ENCODE measurements at regions not wholly inside any gene's neighbourhood (a gene's known extent, or its start where the extent isn't known, plus 50 kb on each side); places are given as distances from the start of the nearest gene placed in this dataset.

DNA sequence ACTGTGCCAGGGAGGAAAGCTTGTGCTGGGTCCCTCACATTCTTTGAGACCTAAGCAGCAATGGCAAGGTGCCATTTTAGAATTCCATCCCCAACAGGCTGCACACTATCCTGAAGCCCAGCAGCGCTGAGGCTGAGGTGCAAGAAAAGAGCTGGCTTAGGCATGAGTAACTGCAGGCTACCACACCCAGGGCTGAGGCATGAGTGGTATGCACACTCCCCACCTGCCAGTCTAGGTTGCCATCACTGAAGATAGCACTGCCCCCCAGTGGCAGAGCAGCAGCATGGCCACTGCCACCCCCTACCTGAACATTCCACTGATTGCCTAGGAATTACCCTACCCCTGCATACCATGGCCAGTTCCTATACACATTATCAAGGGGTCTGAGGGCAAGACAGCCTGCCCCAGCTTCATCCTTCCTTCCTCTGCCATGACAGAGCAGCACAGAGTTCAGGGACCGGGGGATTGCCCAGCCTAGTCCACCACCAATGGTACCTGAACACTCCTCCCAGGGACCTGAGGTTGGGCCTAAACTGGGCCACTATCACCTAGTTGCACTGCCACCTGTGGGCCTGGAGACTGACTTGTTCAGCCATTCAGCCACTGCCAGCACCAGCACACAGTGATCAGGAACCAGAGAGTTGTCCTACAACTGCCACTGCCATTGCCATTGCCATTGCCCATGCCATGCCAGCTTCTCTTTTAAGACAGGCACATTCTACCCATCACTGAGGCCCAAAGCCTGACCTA lies 129.8 kb downstream of the SATB1 start:
- H3K27me3 ChIP-seq (replicated peaks in 2 of 5; ENCODE audit: control insufficient read depth in 4 of 5, insufficient read depth in 5 of 5, low read length in 4 of 5): no peaks in the 10 kb centered on the region
- CTCF ChIA-PET: no interaction called here
- H3K4me1 ChIP-seq (ENCODE audit: control extremely low read depth in 1 of 4, control insufficient read depth in 4 of 4, insufficient read depth in 4 of 4, low read length in 3 of 4): no peaks in the 10 kb centered on the region
- peaks cover 4 to 44% (median 7%) of the 10 kb centered on the region in 5 experiments for H3K9me3 ChIP-seq (ENCODE audit: control extremely low read depth in 1 of 5, control insufficient read depth in 4 of 5, insufficient read depth in 2 of 5, low read depth in 1 of 5, low read length in 4 of 5)
- DNase-seq: peak; percentile 8 to 37 (median 30)
- no peak overlapping the region for H3K27ac ChIP-seq (ENCODE audit: insufficient read depth in 1 of 2, low read depth in 1 of 2, low read length in 2 of 2, poor library complexity in 1 of 2, severe bottlenecking in 2 of 2)
- POLR2A ChIA-PET: no interaction called here
- 80% methylated on average over 1 of the region's 2 CpGs for WGBS (ENCODE audit: insufficient coverage)
- H3K36me3 ChIP-seq (ENCODE audit: control insufficient read depth in 4 of 4, insufficient read depth in 4 of 4, low read length in 3 of 4): peaks cover 0 to 4% (median 0%) of the 10 kb centered on the region in 4 experiments
- H3K4me3 ChIP-seq (ENCODE audit: control insufficient read depth in 1 of 7, extremely low read depth in 1 of 7, insufficient read depth in 4 of 7, low read depth in 2 of 7, low read length in 6 of 7): no peak overlapping the region

DNA sequence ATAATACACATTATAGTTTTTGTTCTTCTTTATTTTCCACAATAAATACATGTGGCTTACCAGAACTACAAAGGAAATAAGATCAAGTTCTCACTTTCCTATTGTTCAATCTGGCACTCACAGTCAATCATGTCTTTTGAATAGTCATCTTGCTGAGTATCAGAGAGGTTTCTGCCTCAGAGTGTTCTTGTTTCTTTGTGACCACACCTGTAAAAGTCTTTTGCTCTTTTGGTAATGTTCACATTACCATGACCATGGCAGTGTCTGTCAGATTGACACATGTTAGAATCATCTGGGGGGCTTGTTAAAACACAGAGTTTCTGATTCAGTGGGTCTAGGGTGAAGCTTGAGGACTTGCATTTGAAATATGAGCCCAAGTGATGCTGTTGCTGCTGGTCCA lies 135.0 kb downstream of the SATB1 start:
- H3K36me3 ChIP-seq (ENCODE audit: control insufficient read depth in 4 of 4, insufficient read depth in 4 of 4, low read length in 3 of 4): peaks cover 0 to 4% (median 0%) of the 10 kb centered on the region in 4 experiments
- no peaks in the 10 kb centered on the region for H3K27me3 ChIP-seq (replicated peaks in 2 of 5; ENCODE audit: control insufficient read depth in 4 of 5, insufficient read depth in 5 of 5, low read length in 4 of 5)
- ChIA-PET CTCF (no interaction called here), POLR2A (no interaction called here)
- DNase-seq: no peak
- H3K4me1 ChIP-seq (ENCODE audit: control extremely low read depth in 1 of 4, control insufficient read depth in 4 of 4, insufficient read depth in 4 of 4, low read length in 3 of 4): peaks cover 0 to 3% (median 0%) of the 10 kb centered on the region in 4 experiments
- H3K9me3 ChIP-seq (ENCODE audit: control extremely low read depth in 1 of 5, control insufficient read depth in 4 of 5, insufficient read depth in 2 of 5, low read depth in 1 of 5, low read length in 4 of 5): peaks cover 0 to 6% (median 1%) of the 10 kb centered on the region in 5 experiments
- no peak overlapping the region for H3K4me3 ChIP-seq (ENCODE audit: control insufficient read depth in 1 of 7, extremely low read depth in 1 of 7, insufficient read depth in 4 of 7, low read depth in 2 of 7, low read length in 6 of 7)
- H3K27ac ChIP-seq (ENCODE audit: insufficient read depth in 1 of 2, low read depth in 1 of 2, low read length in 2 of 2, poor library complexity in 1 of 2, severe bottlenecking in 2 of 2): no peak overlapping the region

- Histone ChIP-seq H3K4me1 (ENCODE audit: control extremely low read depth in 1 of 4, control insufficient read depth in 4 of 4, insufficient read depth in 4 of 4, low read length in 3 of 4) (peaks cover 0 to 3% (median 0%) of the 10 kb centered on the region in 4 experiments), H3K27me3 (replicated peaks in 2 of 5; ENCODE audit: control insufficient read depth in 4 of 5, insufficient read depth in 5 of 5, low read length in 4 of 5) (no peaks in the 10 kb centered on the region), H3K9me3 (ENCODE audit: control extremely low read depth in 1 of 5, control insufficient read depth in 4 of 5, insufficient read depth in 2 of 5, low read depth in 1 of 5, low read length in 4 of 5) (peaks cover 0 to 3% (median 0%) of the 10 kb centered on the region in 5 experiments), H3K4me3 (ENCODE audit: control insufficient read depth in 1 of 7, extremely low read depth in 1 of 7, insufficient read depth in 4 of 7, low read depth in 2 of 7, low read length in 6 of 7) (no peak overlapping the region), H3K27ac (ENCODE audit: insufficient read depth in 1 of 2, low read depth in 1 of 2, low read length in 2 of 2, poor library complexity in 1 of 2, severe bottlenecking in 2 of 2) (no peak overlapping the region), H3K36me3 (ENCODE audit: control insufficient read depth in 4 of 4, insufficient read depth in 4 of 4, low read length in 3 of 4) (peaks cover 0 to 4% (median 0%) of the 10 kb centered on the region in 4 experiments)
- WGBS (ENCODE audit: insufficient coverage): 100% methylated on average over 1 of the region's 3 CpGs
- ChIA-PET CTCF (no interaction called here), POLR2A (no interaction called here)
- DNase-seq: no peak
Measured at GRCh38 chr3:18288243-18288642, 136.9 kb downstream of the SATB1 start.

DNA sequence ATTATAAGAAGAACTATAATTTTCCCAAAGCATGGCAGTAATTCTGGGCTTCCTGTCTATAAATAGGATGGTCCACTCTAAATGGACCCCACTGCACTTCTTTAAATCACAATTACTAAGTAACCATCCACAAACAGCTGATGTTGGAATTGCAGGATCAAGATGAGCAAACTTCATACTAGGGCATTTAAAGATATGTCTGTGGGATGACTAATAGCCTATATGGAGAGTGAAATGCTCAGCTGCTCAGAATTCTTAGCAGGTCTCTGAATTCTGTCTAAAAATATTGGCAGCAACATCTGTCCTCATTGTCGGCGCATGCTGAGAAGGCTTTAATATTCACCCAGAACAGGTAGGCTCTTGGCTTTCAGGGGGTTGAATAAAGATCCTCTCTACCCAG lies 140.4 kb downstream of the SATB1 start:
- Histone ChIP-seq H3K4me1 (ENCODE audit: control extremely low read depth in 1 of 4, control insufficient read depth in 4 of 4, insufficient read depth in 4 of 4, low read length in 3 of 4) (peaks cover 0 to under 1% (median 0%) of the 10 kb centered on the region in 4 experiments), H3K4me3 (ENCODE audit: control insufficient read depth in 1 of 7, extremely low read depth in 1 of 7, insufficient read depth in 4 of 7, low read depth in 2 of 7, low read length in 6 of 7) (no peak overlapping the region), H3K27ac (ENCODE audit: insufficient read depth in 1 of 2, low read depth in 1 of 2, low read length in 2 of 2, poor library complexity in 1 of 2, severe bottlenecking in 2 of 2) (no peak overlapping the region), H3K27me3 (replicated peaks in 2 of 5; ENCODE audit: control insufficient read depth in 4 of 5, insufficient read depth in 5 of 5, low read length in 4 of 5) (no peaks in the 10 kb centered on the region), H3K36me3 (ENCODE audit: control insufficient read depth in 4 of 4, insufficient read depth in 4 of 4, low read length in 3 of 4) (peaks cover 0 to 3% (median 0%) of the 10 kb centered on the region in 4 experiments), H3K9me3 (ENCODE audit: control extremely low read depth in 1 of 5, control insufficient read depth in 4 of 5, insufficient read depth in 2 of 5, low read depth in 1 of 5, low read length in 4 of 5) (peaks cover 0 to 6% (median 2%) of the 10 kb centered on the region in 5 experiments)
- 94% methylated on average over 2 of the region's 2 CpGs for WGBS (ENCODE audit: insufficient coverage)
- CTCF ChIA-PET: no interaction called here
- DNase-seq: no peak
- POLR2A ChIA-PET: no interaction called here

GRCh38 chr3:18283680-18284079 lies 141.5 kb downstream of the SATB1 start:
- 100% methylated on average over 1 of the region's 2 CpGs for WGBS (ENCODE audit: insufficient coverage)
- ChIA-PET POLR2A (no interaction called here), CTCF (no interaction called here)

GRCh38 chr3:18282507-18282906 lies 142.6 kb downstream of the SATB1 start:
- Histone ChIP-seq H3K27ac (ENCODE audit: insufficient read depth in 1 of 2, low read depth in 1 of 2, low read length in 2 of 2, poor library complexity in 1 of 2, severe bottlenecking in 2 of 2) (no peak overlapping the region), H3K9me3 (ENCODE audit: control extremely low read depth in 1 of 5, control insufficient read depth in 4 of 5, insufficient read depth in 2 of 5, low read depth in 1 of 5, low read length in 4 of 5) (peaks cover 0 to 10% (median 2%) of the 10 kb centered on the region in 5 experiments), H3K4me1 (ENCODE audit: control extremely low read depth in 1 of 4, control insufficient read depth in 4 of 4, insufficient read depth in 4 of 4, low read length in 3 of 4) (no peaks in the 10 kb centered on the region), H3K4me3 (ENCODE audit: control insufficient read depth in 1 of 7, extremely low read depth in 1 of 7, insufficient read depth in 4 of 7, low read depth in 2 of 7, low read length in 6 of 7) (no peak overlapping the region), H3K27me3 (replicated peaks in 2 of 5; ENCODE audit: control insufficient read depth in 4 of 5, insufficient read depth in 5 of 5, low read length in 4 of 5) (no peaks in the 10 kb centered on the region), H3K36me3 (ENCODE audit: control insufficient read depth in 4 of 4, insufficient read depth in 4 of 4, low read length in 3 of 4) (peaks cover 0 to 3% (median 0%) of the 10 kb centered on the region in 4 experiments)
- ChIA-PET POLR2A (no interaction called here), CTCF (interaction anchor here (1.6 kb wide), 1 partner anchor 13 kb away, joined by 4 read pairs; no protein-coding TSS in a partner anchor)
- no peak for DNase-seq
- WGBS (ENCODE audit: insufficient coverage): 100% methylated on average over 1 of the region's 2 CpGs

More at GRCh38 chr3:18283680-18284079, 141.5 kb downstream of the SATB1 start:
- Histone ChIP-seq H3K27ac (ENCODE audit: insufficient read depth in 1 of 2, low read depth in 1 of 2, low read length in 2 of 2, poor library complexity in 1 of 2, severe bottlenecking in 2 of 2) (no peak overlapping the region), H3K4me3 (ENCODE audit: control insufficient read depth in 1 of 7, extremely low read depth in 1 of 7, insufficient read depth in 4 of 7, low read depth in 2 of 7, low read length in 6 of 7) (no peak overlapping the region), H3K36me3 (ENCODE audit: control insufficient read depth in 4 of 4, insufficient read depth in 4 of 4, low read length in 3 of 4) (peaks cover 0 to 3% (median 0%) of the 10 kb centered on the region in 4 experiments), H3K4me1 (ENCODE audit: control extremely low read depth in 1 of 4, control insufficient read depth in 4 of 4, insufficient read depth in 4 of 4, low read length in 3 of 4) (no peaks in the 10 kb centered on the region), H3K27me3 (replicated peaks in 2 of 5; ENCODE audit: control insufficient read depth in 4 of 5, insufficient read depth in 5 of 5, low read length in 4 of 5) (no peaks in the 10 kb centered on the region), H3K9me3 (ENCODE audit: control extremely low read depth in 1 of 5, control insufficient read depth in 4 of 5, insufficient read depth in 2 of 5, low read depth in 1 of 5, low read length in 4 of 5) (peaks cover 0 to 10% (median 2%) of the 10 kb centered on the region in 5 experiments)
- no peak for DNase-seq

DNA sequence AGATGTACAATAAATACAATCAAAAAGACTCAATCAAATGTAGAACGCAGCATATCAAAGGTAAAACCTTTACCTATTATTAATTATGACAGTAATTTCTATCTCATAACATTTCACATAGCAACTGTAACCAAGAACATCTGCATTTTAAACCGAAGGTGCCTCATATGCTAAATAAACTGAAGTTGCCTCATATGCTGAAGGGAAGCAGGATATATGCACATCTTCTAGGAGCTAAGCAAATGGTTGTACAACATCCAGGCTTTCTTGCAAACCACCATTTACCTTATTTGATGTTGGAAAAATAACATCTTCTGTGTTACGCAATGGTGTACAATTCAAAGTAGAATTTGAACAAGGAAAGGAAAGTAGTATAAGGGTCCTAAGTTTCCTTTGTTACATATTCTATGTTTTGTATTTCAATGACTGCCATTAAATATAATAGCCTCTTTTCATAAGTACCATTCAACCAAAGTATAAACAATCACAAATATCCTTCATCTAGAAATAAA lies 145.9 kb downstream of the SATB1 start:
- peaks cover 0 to 3% (median 0%) of the 10 kb centered on the region in 5 experiments for H3K27me3 ChIP-seq (replicated peaks in 2 of 5; ENCODE audit: control insufficient read depth in 4 of 5, insufficient read depth in 5 of 5, low read length in 4 of 5)
- H3K9me3 ChIP-seq (ENCODE audit: control extremely low read depth in 1 of 5, control insufficient read depth in 4 of 5, insufficient read depth in 2 of 5, low read depth in 1 of 5, low read length in 4 of 5): peaks cover 0 to 10% (median 2%) of the 10 kb centered on the region in 5 experiments
- no CpG with 5 or more reads among the region's 3 CpGs for WGBS (ENCODE audit: insufficient coverage)
- H3K4me3 ChIP-seq (ENCODE audit: control insufficient read depth in 1 of 7, extremely low read depth in 1 of 7, insufficient read depth in 4 of 7, low read depth in 2 of 7, low read length in 6 of 7): no peak overlapping the region
- no peak overlapping the region for H3K27ac ChIP-seq (ENCODE audit: insufficient read depth in 1 of 2, low read depth in 1 of 2, low read length in 2 of 2, poor library complexity in 1 of 2, severe bottlenecking in 2 of 2)
- H3K4me1 ChIP-seq (ENCODE audit: control extremely low read depth in 1 of 4, control insufficient read depth in 4 of 4, insufficient read depth in 4 of 4, low read length in 3 of 4): no peaks in the 10 kb centered on the region
- ChIA-PET POLR2A (no interaction called here), CTCF (no interaction called here)
- peaks cover 0 to 5% (median 0%) of the 10 kb centered on the region in 4 experiments for H3K36me3 ChIP-seq (ENCODE audit: control insufficient read depth in 4 of 4, insufficient read depth in 4 of 4, low read length in 3 of 4)
- no peak for DNase-seq

All from common myeloid progenitor, CD34-positive (primary cell).